ENCODE measurements at regions not wholly inside any gene's neighbourhood (a gene's known extent, or its start where the extent isn't known, plus 50 kb on each side); places are given as distances from the start of the nearest gene placed in this dataset.

- no peak for ATAC-seq
- H3K36me3 ChIP-seq (ENCODE audit: low read depth, low read length): no peaks in the 10 kb centered on the region
- H3K9me3 ChIP-seq (ENCODE audit: low read length): no peaks in the 10 kb centered on the region
- H2AFZ ChIP-seq (ENCODE audit: low read length): no peak overlapping the region
- H3K27me3 ChIP-seq (ENCODE audit: low read length): no peaks in the 10 kb centered on the region
- no peak overlapping the region for H3K4me2 ChIP-seq (ENCODE audit: low read length)
- POLR2A ChIA-PET (ENCODE audit: unreplicated experiment): interaction anchor here (0.7 kb wide), 1 partner anchor 296 kb away, joined by 3 read pairs; no protein-coding TSS in a partner anchor
- no peak for DNase-seq
- no peaks in the 10 kb centered on the region for H3K79me2 ChIP-seq (ENCODE audit: low read length)
- H3K4me1 ChIP-seq (ENCODE audit: insufficient read depth, low read length): peaks cover 44% of the 10 kb centered on the region
- CTCF ChIA-PET: no interaction called here
- no peak overlapping the region for H3K9ac ChIP-seq (ENCODE audit: low read length)
- no peak overlapping the region for H3K27ac ChIP-seq (ENCODE audit: low read length)
- H3K4me3 ChIP-seq (ENCODE audit: low read length): no peak overlapping the region
- no TSS peak for BruUV-seq (replicated peaks)
- H3K9me2 ChIP-seq (replicated peaks; ENCODE audit: low read length): no peaks in the 10 kb centered on the region
- intact Hi-C loops (cut with micrococcal nuclease): loop anchor here (5.0 to 10.0 kb wide), 5 partner anchors 86 to 453 kb away; no protein-coding TSS in a partner anchor
- H3F3A ChIP-seq (ENCODE audit: low read length, unreplicated experiment): no peaks in the 10 kb centered on the region
- TF ChIP-seq, protein P1, sequence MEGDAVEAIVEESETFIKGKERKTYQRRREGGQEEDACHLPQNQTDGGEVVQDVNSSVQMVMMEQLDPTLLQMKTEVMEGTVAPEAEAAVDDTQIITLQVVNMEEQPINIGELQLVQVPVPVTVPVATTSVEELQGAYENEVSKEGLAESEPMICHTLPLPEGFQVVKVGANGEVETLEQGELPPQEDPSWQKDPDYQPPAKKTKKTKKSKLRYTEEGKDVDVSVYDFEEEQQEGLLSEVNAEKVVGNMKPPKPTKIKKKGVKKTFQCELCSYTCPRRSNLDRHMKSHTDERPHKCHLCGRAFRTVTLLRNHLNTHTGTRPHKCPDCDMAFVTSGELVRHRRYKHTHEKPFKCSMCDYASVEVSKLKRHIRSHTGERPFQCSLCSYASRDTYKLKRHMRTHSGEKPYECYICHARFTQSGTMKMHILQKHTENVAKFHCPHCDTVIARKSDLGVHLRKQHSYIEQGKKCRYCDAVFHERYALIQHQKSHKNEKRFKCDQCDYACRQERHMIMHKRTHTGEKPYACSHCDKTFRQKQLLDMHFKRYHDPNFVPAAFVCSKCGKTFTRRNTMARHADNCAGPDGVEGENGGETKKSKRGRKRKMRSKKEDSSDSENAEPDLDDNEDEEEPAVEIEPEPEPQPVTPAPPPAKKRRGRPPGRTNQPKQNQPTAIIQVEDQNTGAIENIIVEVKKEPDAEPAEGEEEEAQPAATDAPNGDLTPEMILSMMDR (conservative IDR thresholded peaks at IDR 0.05; ENCODE audit: low read depth, low read length): no peak
- no peak for TF ChIP-seq EZH2 (IDR thresholded peaks at IDR 0.05; ENCODE audit: low read length, unreplicated experiment)
- TF ChIP-seq EZH2phosphoT487 (IDR thresholded peaks at IDR 0.05; ENCODE audit: borderline replicate concordance, low read length): no peak
- H4K20me1 ChIP-seq (ENCODE audit: low read length): no peaks in the 10 kb centered on the region
Observed at GRCh38 chrX:39811376-39811775, 286.4 kb downstream of the BCOR start.

- H3K9me2 ChIP-seq (replicated peaks; ENCODE audit: low read length): no peaks in the 10 kb centered on the region
- peaks cover 50% of the 10 kb centered on the region for H3K4me1 ChIP-seq (ENCODE audit: insufficient read depth, low read length)
- no peaks in the 10 kb centered on the region for H3K9me3 ChIP-seq (ENCODE audit: low read length)
- no peak overlapping the region for H3K4me3 ChIP-seq (ENCODE audit: low read length)
- intact Hi-C loops (cut with micrococcal nuclease): loop anchor here (5.0 to 10.0 kb wide), 5 partner anchors 84 to 451 kb away; no protein-coding TSS in a partner anchor
- peak overlapping the region; percentile 47 for H3K4me2 ChIP-seq (ENCODE audit: low read length)
- DNase-seq (peak; percentile 48), ATAC-seq (peak; percentile 18)
- H3K27me3 ChIP-seq (ENCODE audit: low read length): no peaks in the 10 kb centered on the region
- no peaks in the 10 kb centered on the region for H4K20me1 ChIP-seq (ENCODE audit: low read length)
- peak overlapping the region; percentile 31 for H3K27ac ChIP-seq (ENCODE audit: low read length)
- H3F3A ChIP-seq (ENCODE audit: low read length, unreplicated experiment): no peaks in the 10 kb centered on the region
- no peak for TF ChIP-seq EZH2phosphoT487 (IDR thresholded peaks at IDR 0.05; ENCODE audit: borderline replicate concordance, low read length)
- no peaks in the 10 kb centered on the region for H3K36me3 ChIP-seq (ENCODE audit: low read depth, low read length)
- ChIA-PET POLR2A (ENCODE audit: unreplicated experiment) (interaction anchor here (0.7 kb wide), 1 partner anchor 84 kb away, joined by 3 read pairs; no protein-coding TSS in a partner anchor), CTCF (no interaction called here)
- H2AFZ ChIP-seq (ENCODE audit: low read length): peak overlapping the region; percentile 26; the same call in 1 of the 2 replicates
- no peaks in the 10 kb centered on the region for H3K79me2 ChIP-seq (ENCODE audit: low read length)
- H3K9ac ChIP-seq (ENCODE audit: low read length): no peak overlapping the region; the same call in 1 of the 2 replicates
- no TSS peak for BruUV-seq (replicated peaks)
Observed at GRCh38 chrX:39813631-39814277, 284.0 kb downstream of the BCOR start.

DNA sequence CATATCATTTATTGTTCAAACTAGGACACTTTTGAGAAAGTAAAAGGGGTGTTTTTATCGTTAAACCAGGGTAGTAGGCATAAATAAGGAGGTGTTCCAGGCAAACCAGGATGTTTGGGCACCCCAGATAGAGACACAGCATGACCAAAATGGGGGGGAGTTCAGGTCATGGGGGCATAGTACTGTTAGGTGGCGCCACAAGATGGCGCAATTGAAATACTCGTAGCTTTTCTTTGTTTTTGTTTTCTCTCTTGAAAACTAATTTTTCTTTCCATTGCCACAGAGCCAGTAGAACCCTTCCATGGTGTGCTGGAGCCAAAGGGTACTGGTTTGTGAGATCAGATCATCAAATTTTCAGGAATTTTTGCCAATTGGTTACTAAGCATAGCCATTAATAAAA lies 283.4 kb downstream of the BCOR start:
- Histone ChIP-seq H3K9me3 (ENCODE audit: low read length) (no peaks in the 10 kb centered on the region), H4K20me1 (ENCODE audit: low read length) (no peaks in the 10 kb centered on the region), H3K4me2 (ENCODE audit: low read length) (no peak overlapping the region), H3K27ac (ENCODE audit: low read length) (peak overlapping the region; percentile 31; the same call in 1 of the 2 replicates), H3K9ac (ENCODE audit: low read length) (no peak overlapping the region; the same call in 1 of the 2 replicates), H3K4me3 (ENCODE audit: low read length) (no peak overlapping the region), H3K27me3 (ENCODE audit: low read length) (no peaks in the 10 kb centered on the region), H3K9me2 (replicated peaks; ENCODE audit: low read length) (no peaks in the 10 kb centered on the region), H3K4me1 (ENCODE audit: insufficient read depth, low read length) (peaks cover 44% of the 10 kb centered on the region), H3F3A (ENCODE audit: low read length, unreplicated experiment) (no peaks in the 10 kb centered on the region), H3K36me3 (ENCODE audit: low read depth, low read length) (no peaks in the 10 kb centered on the region), H2AFZ (ENCODE audit: low read length) (no peak overlapping the region), H3K79me2 (ENCODE audit: low read length) (no peaks in the 10 kb centered on the region)
- ATAC-seq: no peak
- CTCF ChIA-PET: no interaction called here
- intact Hi-C loops (cut with micrococcal nuclease): loop anchor here (5.0 to 10.0 kb wide), 5 partner anchors 83 to 450 kb away; no protein-coding TSS in a partner anchor
- no TSS peak for BruUV-seq (replicated peaks)
- POLR2A ChIA-PET (ENCODE audit: unreplicated experiment): no interaction called here
- TF ChIP-seq, protein P1 (conservative IDR thresholded peaks at IDR 0.05; ENCODE audit: low read depth, low read length): peak; percentile 68
- TF ChIP-seq EZH2phosphoT487 (IDR thresholded peaks at IDR 0.05; ENCODE audit: borderline replicate concordance, low read length): no peak
- peak; percentile 38 for DNase-seq
